Parathyroid adenoma (tissue), 2 donors: ENCODE measurements at regions not wholly inside any gene's neighbourhood (a gene's known extent, or its start where the extent isn't known, plus 50 kb on each side); places are given as distances from the start of the nearest gene placed in this dataset.

Experiments
- H2AFZ ChIP-seq: fragments of 300-600 bp; sonication (generic); one replicate; pipeline ENCODE4 v1.7.0; 2017; ENCODE audit warnings: antibody characterized with exemption, mild to moderate bottlenecking
- H3K27ac ChIP-seq: fragments of 300-600 bp; sonication (generic); one replicate; pipeline ENCODE4 v1.7.0; 2017
- H3K27me3 ChIP-seq: fragments of 300-600 bp; sonication (generic); one replicate; pipeline ENCODE4 v1.7.0; 2017; ENCODE audit warnings: low read length; ENCODE audit not compliant: control insufficient read depth, insufficient read depth
- H3K36me3 ChIP-seq: fragments of 300-600 bp; sonication (generic); one replicate; pipeline ENCODE4 v1.7.0; 2017; ENCODE audit warnings: low read length; ENCODE audit not compliant: control insufficient read depth, insufficient read depth
- H3K4me1 ChIP-seq: fragments of 300-600 bp; sonication (generic); one replicate; pipeline ENCODE4 v1.7.0; 2017; ENCODE audit warnings: control low read depth
- H3K4me2 ChIP-seq: fragments of 300-600 bp; sonication (generic); one replicate; pipeline ENCODE4 v1.7.0; 2017; ENCODE audit warnings: low read length
- H3K4me3 ChIP-seq: fragments of 300-600 bp; sonication (generic); one replicate; pipeline ENCODE4 v1.7.0; 2017; ENCODE audit warnings: low read depth, low read length
- H3K79me2 ChIP-seq: fragments of 300-600 bp; sonication (generic); one replicate; pipeline ENCODE4 v1.7.0; 2017; ENCODE audit warnings: control low read depth
- H3K9ac ChIP-seq: fragments of 300-600 bp; sonication (generic); one replicate; pipeline ENCODE4 v1.7.0; 2017; ENCODE audit warnings: mild to moderate bottlenecking
- H3K9me3 ChIP-seq: fragments of 300-600 bp; sonication (generic); one replicate; pipeline ENCODE4 v1.7.0; 2017; ENCODE audit warnings: low read length; ENCODE audit not compliant: control insufficient read depth
- CTCF ChIP-seq: fragments of 300-600 bp; sonication (generic); IDR thresholded peaks from one replicate; pipeline ENCODE4 v1.7.0; 2017; ENCODE audit warnings: antibody characterized with exemption, mild to moderate bottlenecking
- donor health status: primary hyperparathyroidism.

GRCh38 chr2:60003076-60003475 is 550.4 kb downstream of the BCL11A start:
- H3K79me2 ChIP-seq = no peaks in the 10 kb centered on the region
- no peaks in the 10 kb centered on the region for H3K27me3 ChIP-seq
- no peak overlapping the region for H3K4me2 ChIP-seq
- TF ChIP-seq CTCF = no peak
- no peaks in the 10 kb centered on the region for H3K9me3 ChIP-seq
- H3K4me1 ChIP-seq = no peaks in the 10 kb centered on the region
- H3K36me3 ChIP-seq = no peaks in the 10 kb centered on the region
- no peak overlapping the region for H2AFZ ChIP-seq
- no peak overlapping the region for H3K9ac ChIP-seq
- no peak overlapping the region for H3K4me3 ChIP-seq
- no peak overlapping the region for H3K27ac ChIP-seq

GRCh38 chr2:60002183-60002867 is 551.1 kb downstream of the BCL11A start:
- Histone ChIP-seq H3K4me2 (no peak overlapping the region), H3K36me3 (no peaks in the 10 kb centered on the region), H3K4me1 (no peaks in the 10 kb centered on the region), H3K9me3 (no peaks in the 10 kb centered on the region), H3K4me3 (no peak overlapping the region), H2AFZ (no peak overlapping the region), H3K79me2 (no peaks in the 10 kb centered on the region), H3K27ac (no peak overlapping the region), H3K27me3 (no peaks in the 10 kb centered on the region), H3K9ac (no peak overlapping the region)
- TF ChIP-seq CTCF = no peak

GRCh38 chr2:60000686-60001085 is 552.8 kb downstream of the BCL11A start:
- Histone ChIP-seq H3K4me1 (no peaks in the 10 kb centered on the region), H3K9ac (no peak overlapping the region)
- no peak for TF ChIP-seq CTCF

GRCh38 chr2:59998324-59998723 is 555.1 kb downstream of the BCL11A start:
- H3K4me1 ChIP-seq = no peaks in the 10 kb centered on the region
- H3K27ac ChIP-seq = no peak overlapping the region
- no peaks in the 10 kb centered on the region for H3K79me2 ChIP-seq
- H3K4me3 ChIP-seq = no peak overlapping the region
- H3K4me2 ChIP-seq = no peak overlapping the region
- no peaks in the 10 kb centered on the region for H3K27me3 ChIP-seq
- H2AFZ ChIP-seq = no peak overlapping the region
- H3K9ac ChIP-seq = no peak overlapping the region
- H3K9me3 ChIP-seq = no peaks in the 10 kb centered on the region
- no peak for TF ChIP-seq CTCF
- no peaks in the 10 kb centered on the region for H3K36me3 ChIP-seq

More at GRCh38 chr2:60000686-60001085, 552.8 kb downstream of the BCL11A start:
- H3K4me2 ChIP-seq = no peak overlapping the region
- no peak overlapping the region for H3K27ac ChIP-seq
- no peak overlapping the region for H2AFZ ChIP-seq
- no peaks in the 10 kb centered on the region for H3K27me3 ChIP-seq
- no peak overlapping the region for H3K4me3 ChIP-seq
- no peaks in the 10 kb centered on the region for H3K36me3 ChIP-seq
- no peaks in the 10 kb centered on the region for H3K9me3 ChIP-seq
- H3K79me2 ChIP-seq = no peaks in the 10 kb centered on the region

- Histone ChIP-seq H3K4me2 (no peak overlapping the region), H3K27ac (no peak overlapping the region), H3K4me1 (no peaks in the 10 kb centered on the region), H3K27me3 (no peaks in the 10 kb centered on the region), H3K9ac (no peak overlapping the region), H3K36me3 (no peaks in the 10 kb centered on the region), H3K79me2 (no peaks in the 10 kb centered on the region), H3K9me3 (no peaks in the 10 kb centered on the region), H2AFZ (no peak overlapping the region), H3K4me3 (no peak overlapping the region)
- no peak for TF ChIP-seq CTCF
Observed at GRCh38 chr2:59997371-59997770, 556.1 kb downstream of the BCL11A start.
